ENCODE measurements at regions not wholly inside any gene's neighbourhood (a gene's known extent, or its start where the extent isn't known, plus 50 kb on each side); places are given as distances from the start of the nearest gene placed in this dataset.

DNA sequence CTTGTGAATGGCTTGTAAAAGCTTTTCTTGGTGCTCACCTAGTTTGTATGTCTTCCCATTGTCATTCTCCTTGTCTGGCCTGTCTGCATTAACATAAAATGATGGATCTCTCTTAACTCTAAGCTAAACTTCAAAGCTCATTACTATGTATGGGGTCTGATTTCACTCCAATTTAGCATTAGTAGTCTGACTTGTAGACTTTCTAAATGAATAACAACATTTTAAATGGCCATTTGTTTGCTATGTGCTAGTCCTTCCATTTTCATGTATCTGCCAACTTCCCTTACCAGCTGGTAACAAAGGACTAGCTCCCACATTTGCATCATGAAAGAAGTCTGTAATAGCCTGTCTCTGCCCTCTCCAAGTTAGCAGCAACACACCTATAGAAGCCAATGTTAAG lies 324.2 kb upstream of the RGPD4 start:
- TF ChIP-seq, protein P1, sequence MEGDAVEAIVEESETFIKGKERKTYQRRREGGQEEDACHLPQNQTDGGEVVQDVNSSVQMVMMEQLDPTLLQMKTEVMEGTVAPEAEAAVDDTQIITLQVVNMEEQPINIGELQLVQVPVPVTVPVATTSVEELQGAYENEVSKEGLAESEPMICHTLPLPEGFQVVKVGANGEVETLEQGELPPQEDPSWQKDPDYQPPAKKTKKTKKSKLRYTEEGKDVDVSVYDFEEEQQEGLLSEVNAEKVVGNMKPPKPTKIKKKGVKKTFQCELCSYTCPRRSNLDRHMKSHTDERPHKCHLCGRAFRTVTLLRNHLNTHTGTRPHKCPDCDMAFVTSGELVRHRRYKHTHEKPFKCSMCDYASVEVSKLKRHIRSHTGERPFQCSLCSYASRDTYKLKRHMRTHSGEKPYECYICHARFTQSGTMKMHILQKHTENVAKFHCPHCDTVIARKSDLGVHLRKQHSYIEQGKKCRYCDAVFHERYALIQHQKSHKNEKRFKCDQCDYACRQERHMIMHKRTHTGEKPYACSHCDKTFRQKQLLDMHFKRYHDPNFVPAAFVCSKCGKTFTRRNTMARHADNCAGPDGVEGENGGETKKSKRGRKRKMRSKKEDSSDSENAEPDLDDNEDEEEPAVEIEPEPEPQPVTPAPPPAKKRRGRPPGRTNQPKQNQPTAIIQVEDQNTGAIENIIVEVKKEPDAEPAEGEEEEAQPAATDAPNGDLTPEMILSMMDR (IDR thresholded peaks at IDR 0.05) = no peak
- Mint-ChIP-seq H3K4me1 (ENCODE audit: low read depth) (no peaks in the 10 kb centered on the region), H3K36me3 (ENCODE audit: low read depth) (no peaks in the 10 kb centered on the region), H3K4me3 (no peak overlapping the region), H3K9me3 (no peaks in the 10 kb centered on the region; the same call in 1 of the 2 replicates), H3K27me3 (ENCODE audit: insufficient read depth) (no peaks in the 10 kb centered on the region; the same call in 1 of the 2 replicates), H3K27ac (no peak overlapping the region)
- DNase-seq = no peak

DNA sequence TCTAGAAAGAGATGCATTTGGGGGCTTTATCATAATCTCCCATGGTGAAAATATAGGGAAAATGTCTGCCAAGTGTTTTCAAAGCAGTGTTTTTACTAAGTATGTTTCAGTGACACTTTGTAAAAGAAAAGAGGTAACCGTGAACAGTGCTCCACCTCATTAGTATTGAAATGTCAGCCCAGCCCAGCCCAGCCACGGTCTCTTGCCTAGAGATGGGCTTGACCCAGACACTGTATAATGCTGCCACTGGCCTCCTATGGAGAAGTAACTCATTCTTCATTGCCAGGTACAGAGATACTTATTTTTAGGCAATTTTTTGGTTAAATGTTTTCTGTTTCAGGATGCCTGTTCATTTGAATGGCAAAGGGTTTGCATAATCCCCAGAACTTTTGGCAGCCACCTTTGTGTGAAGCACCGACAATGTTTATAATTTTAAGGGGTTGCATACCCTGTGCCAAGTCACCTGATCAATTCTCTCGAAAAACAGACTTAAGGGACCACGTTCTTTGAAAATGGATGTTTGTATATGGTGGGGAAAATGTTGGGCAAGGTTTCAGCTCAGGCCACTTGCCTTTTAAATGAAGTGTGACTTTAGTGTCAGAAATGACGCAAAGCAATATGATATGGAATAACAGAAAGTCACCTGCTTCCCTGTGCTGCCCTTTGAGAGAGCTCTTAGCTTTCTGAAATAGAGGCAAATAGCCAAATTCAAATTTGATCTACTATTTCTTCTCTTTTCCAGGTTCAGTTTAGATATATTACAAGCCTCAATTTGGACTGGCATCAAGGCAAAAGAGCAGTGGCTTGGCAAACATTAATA lies 314.5 kb upstream of the RGPD4 start:
- Mint-ChIP-seq H3K27ac (no peak overlapping the region), H3K4me3 (no peak overlapping the region), H3K36me3 (ENCODE audit: low read depth) (no peaks in the 10 kb centered on the region), H3K27me3 (ENCODE audit: insufficient read depth) (peaks cover 1% of the 10 kb centered on the region), H3K9me3 (peaks cover 13% of the 10 kb centered on the region), H3K4me1 (ENCODE audit: low read depth) (no peaks in the 10 kb centered on the region)
- no peak for DNase-seq
- TF ChIP-seq, protein P1 (IDR thresholded peaks at IDR 0.05) = no peak

DNA sequence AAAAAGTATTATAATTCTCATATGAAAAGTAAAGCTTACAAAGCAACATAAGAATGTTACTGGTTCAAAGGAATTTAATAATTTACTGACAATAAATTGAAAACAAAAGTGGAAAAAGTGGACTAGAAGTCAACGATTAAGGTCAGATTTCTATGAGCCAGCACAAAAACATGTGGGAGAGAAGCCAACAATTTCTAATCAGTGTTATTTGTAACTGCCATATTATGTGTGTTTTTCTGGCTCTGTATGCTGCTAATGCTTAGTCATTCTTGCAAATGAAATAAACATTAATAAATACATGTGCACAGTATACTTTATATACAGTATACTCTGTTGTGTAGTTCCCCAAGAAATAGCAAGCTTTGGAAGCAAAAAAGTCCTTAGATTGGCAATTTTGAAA lies 301.3 kb upstream of the RGPD4 start:
- Mint-ChIP-seq H3K36me3 (ENCODE audit: low read depth) (no peaks in the 10 kb centered on the region), H3K27me3 (ENCODE audit: insufficient read depth) (no peaks in the 10 kb centered on the region; the same call in 1 of the 2 replicates), H3K4me1 (ENCODE audit: low read depth) (no peaks in the 10 kb centered on the region), H3K27ac (no peak overlapping the region), H3K4me3 (no peak overlapping the region), H3K9me3 (peaks cover 9% of the 10 kb centered on the region)
- no peak for DNase-seq
- TF ChIP-seq, protein P1 (IDR thresholded peaks at IDR 0.05) = no peak

DNA sequence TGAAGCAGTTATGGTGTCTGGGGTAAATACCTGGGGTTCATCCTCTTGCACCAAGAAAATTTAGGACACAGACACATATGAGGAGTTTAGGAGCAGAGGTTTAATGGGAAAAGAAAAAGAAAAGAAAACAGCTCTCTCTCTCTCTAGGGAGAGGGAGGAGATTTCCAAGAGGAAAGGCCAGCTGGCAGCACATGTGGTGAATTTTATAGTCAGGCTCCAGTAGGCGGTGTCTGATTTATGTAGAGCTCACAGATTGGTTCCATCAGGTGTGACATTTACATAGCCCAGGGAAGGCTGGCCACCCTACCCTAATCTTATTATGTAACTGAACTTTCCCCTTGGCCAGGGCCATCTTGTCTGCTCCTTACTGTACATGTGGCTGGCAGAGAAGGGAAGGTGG lies 297.5 kb upstream of the RGPD4 start:
- H3K27ac Mint-ChIP-seq = no peak overlapping the region
- H3K9me3 Mint-ChIP-seq = peaks cover 5% of the 10 kb centered on the region
- H3K4me1 Mint-ChIP-seq (ENCODE audit: low read depth) = no peaks in the 10 kb centered on the region
- no peak overlapping the region for H3K4me3 Mint-ChIP-seq
- TF ChIP-seq, protein P1 (IDR thresholded peaks at IDR 0.05) = no peak
- DNase-seq = no peak
- H3K27me3 Mint-ChIP-seq (ENCODE audit: insufficient read depth) = no peaks in the 10 kb centered on the region
- no peaks in the 10 kb centered on the region for H3K36me3 Mint-ChIP-seq (ENCODE audit: low read depth)

DNA sequence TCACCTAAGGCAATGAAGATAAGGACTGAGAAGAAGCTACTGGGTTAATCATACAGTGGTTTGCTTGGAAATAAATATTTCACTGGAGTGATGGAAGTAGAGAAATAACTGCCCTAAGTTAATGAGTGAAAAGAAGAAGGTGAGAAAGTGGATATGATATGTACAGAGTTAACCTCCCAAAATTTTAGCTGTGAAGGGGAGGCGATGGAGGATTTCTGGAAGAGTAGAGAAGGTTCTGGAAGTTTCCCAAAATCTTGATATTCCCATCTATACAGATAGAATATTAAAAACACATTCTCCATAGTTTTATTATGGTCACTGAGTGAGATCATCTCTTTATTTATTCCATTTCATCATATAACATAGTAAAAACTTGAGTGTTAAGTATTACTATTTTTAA lies 296.6 kb upstream of the RGPD4 start:
- Mint-ChIP-seq H3K27ac (no peak overlapping the region), H3K4me1 (ENCODE audit: low read depth) (no peaks in the 10 kb centered on the region), H3K4me3 (no peak overlapping the region), H3K36me3 (ENCODE audit: low read depth) (no peaks in the 10 kb centered on the region), H3K27me3 (ENCODE audit: insufficient read depth) (no peaks in the 10 kb centered on the region), H3K9me3 (peaks cover 11% of the 10 kb centered on the region)
- no peak for DNase-seq
- TF ChIP-seq, protein P1 (IDR thresholded peaks at IDR 0.05) = no peak

All from HFFc6 (cell line).